GM20000 (cell line): ENCODE measurements at regions not wholly inside any gene's neighbourhood (a gene's known extent, or its start where the extent isn't known, plus 50 kb on each side); places are given as distances from the start of the nearest gene placed in this dataset.

ENCODE experiments used
- DNase-seq: peaks from one replicate; pipeline ENCODE4 v3.0.0; 2012; ENCODE audit warnings: low spot score
- TF ChIP-seq, protein P1 (sequence below): IDR thresholded peaks from 2 replicates; pipeline ENCODE4 v1.5.1; 2012; ENCODE audit warnings: mild to moderate bottlenecking, control low read depth; ENCODE audit errors: extremely low read depth, missing control alignments

DNA sequence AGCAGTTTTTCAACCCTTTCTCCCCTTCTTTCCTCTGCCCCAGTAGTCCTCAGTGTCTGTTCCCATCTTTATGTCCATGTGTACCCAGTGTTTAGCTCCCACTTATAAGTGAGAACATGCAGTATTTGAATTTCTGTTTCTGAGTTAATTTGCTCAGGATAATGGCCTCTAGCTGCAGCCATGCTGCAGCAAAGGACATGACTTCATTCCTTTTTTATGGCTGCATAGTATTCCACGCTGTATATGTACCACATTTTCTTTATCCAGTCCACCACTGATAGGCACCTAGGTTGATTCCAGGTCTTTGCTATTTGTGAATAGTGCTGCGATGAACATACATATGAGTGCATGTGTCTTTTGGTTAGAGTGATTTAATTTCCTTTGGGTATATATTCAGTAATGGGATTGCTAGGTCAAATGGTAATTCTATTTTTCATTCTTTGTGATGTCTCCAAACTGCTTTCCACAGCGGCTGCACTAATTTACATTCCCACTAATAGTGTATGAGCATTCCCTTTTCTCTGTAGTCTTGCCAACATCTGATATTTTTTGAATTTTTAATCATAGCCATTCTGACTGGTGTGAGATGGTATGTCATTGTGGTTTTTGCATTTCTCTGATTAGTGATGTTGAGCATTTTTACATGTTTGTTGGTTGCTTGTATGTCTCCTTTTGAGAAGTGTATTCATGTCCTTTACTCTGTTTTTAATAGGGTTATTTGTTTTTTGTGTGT is 54.6 kb upstream of the ANK2 start:
- TF ChIP-seq, protein P1, sequence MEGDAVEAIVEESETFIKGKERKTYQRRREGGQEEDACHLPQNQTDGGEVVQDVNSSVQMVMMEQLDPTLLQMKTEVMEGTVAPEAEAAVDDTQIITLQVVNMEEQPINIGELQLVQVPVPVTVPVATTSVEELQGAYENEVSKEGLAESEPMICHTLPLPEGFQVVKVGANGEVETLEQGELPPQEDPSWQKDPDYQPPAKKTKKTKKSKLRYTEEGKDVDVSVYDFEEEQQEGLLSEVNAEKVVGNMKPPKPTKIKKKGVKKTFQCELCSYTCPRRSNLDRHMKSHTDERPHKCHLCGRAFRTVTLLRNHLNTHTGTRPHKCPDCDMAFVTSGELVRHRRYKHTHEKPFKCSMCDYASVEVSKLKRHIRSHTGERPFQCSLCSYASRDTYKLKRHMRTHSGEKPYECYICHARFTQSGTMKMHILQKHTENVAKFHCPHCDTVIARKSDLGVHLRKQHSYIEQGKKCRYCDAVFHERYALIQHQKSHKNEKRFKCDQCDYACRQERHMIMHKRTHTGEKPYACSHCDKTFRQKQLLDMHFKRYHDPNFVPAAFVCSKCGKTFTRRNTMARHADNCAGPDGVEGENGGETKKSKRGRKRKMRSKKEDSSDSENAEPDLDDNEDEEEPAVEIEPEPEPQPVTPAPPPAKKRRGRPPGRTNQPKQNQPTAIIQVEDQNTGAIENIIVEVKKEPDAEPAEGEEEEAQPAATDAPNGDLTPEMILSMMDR = no peak
- DNase-seq = no peak
